Activated CD8-positive, alpha-beta T cell treated with anti-CD3 and anti-CD28 coated beads, Interleukin-2, amount 10 ng/mL, durations not matched to agents 7 days and 5 days (primary cell): ENCODE measurements at regions not wholly inside any gene's neighbourhood (a gene's known extent, or its start where the extent isn't known, plus 50 kb on each side); places are given as distances from the start of the nearest gene placed in this dataset.
"Not testable (repeated sequence)": the region's sequence is repeated elsewhere in the genome, so short reads cannot be mapped to it uniquely, and the experiment has no call there.

Experiments used
- ATAC-seq: fragments of 150-1000 bp; cut with Tn5 transposase; one replicate; pipeline ENCODE4 v1.10.0; 2021; ENCODE audit warnings: moderate library complexity
- CTCF ChIA-PET: fragments of 350-600 bp; sonication (Branson Sonifier 250); formaldehyde crosslinking; loops from one replicate; lab custom pipeline; 2021; ENCODE audit warnings: antibody characterized with exemption; lab: Charles Lee
- POLR2A ChIA-PET: fragments of 350-600 bp; sonication (Branson Sonifier 250); formaldehyde crosslinking; loops from one replicate; lab custom pipeline; 2021; ENCODE audit warnings: antibody characterized with exemption; lab: Charles Lee
- DNase-seq: peaks from one replicate; pipeline ENCODE4 v3.0.0-alpha.2; 2020
- H3K27ac Mint-ChIP-seq: one replicate; pipeline ENCODE4 v1.8.0; 2021; ENCODE audit warnings: mild to moderate bottlenecking, mixed read lengths
- H3K27me3 Mint-ChIP-seq: one replicate; pipeline ENCODE4 v1.8.0; 2021; ENCODE audit warnings: low read depth, mixed read lengths
- H3K36me3 Mint-ChIP-seq: one replicate; pipeline ENCODE4 v1.8.0; 2021; ENCODE audit warnings: low read depth, mixed read lengths
- H3K4me1 Mint-ChIP-seq: one replicate; pipeline ENCODE4 v1.8.0; 2021; ENCODE audit warnings: low read depth, mixed read lengths
- H3K4me3 Mint-ChIP-seq: one replicate; pipeline ENCODE4 v1.8.0; 2021; ENCODE audit warnings: mild to moderate bottlenecking, mixed read lengths
- H3K9me3 Mint-ChIP-seq: one replicate; pipeline ENCODE4 v1.8.0; 2022; ENCODE audit warnings: mixed read lengths; ENCODE audit not compliant: insufficient read depth

GRCh38 chr14:19127664-19128435, 160.6 kb downstream of the POTEM start:
- H3K36me3 Mint-ChIP-seq, H3K9me3 Mint-ChIP-seq, H3K4me1 Mint-ChIP-seq, H3K27ac Mint-ChIP-seq, POLR2A ChIA-PET, CTCF ChIA-PET, ATAC-seq, H3K4me3 Mint-ChIP-seq, DNase-seq, H3K27me3 Mint-ChIP-seq: not testable (repeated sequence)

GRCh38 chr14:19131553-19131952, 164.3 kb downstream of the POTEM start:
- H3K9me3 Mint-ChIP-seq, ATAC-seq, H3K36me3 Mint-ChIP-seq, H3K27me3 Mint-ChIP-seq, H3K4me3 Mint-ChIP-seq, DNase-seq, H3K4me1 Mint-ChIP-seq, H3K27ac Mint-ChIP-seq, POLR2A ChIA-PET, CTCF ChIA-PET: not testable (repeated sequence)

GRCh38 chr14:19132013-19132835, 165.0 kb downstream of the POTEM start:
- H3K27me3 Mint-ChIP-seq, ATAC-seq, POLR2A ChIA-PET, CTCF ChIA-PET, H3K9me3 Mint-ChIP-seq, H3K4me3 Mint-ChIP-seq, H3K4me1 Mint-ChIP-seq, H3K27ac Mint-ChIP-seq, H3K36me3 Mint-ChIP-seq, DNase-seq: not testable (repeated sequence)

- H3K36me3 Mint-ChIP-seq, H3K4me3 Mint-ChIP-seq, H3K9me3 Mint-ChIP-seq, H3K4me1 Mint-ChIP-seq, CTCF ChIA-PET, POLR2A ChIA-PET, H3K27ac Mint-ChIP-seq, DNase-seq, ATAC-seq, H3K27me3 Mint-ChIP-seq: not testable (repeated sequence)
Measured at GRCh38 chr14:19132836-19133120, 165.5 kb downstream of the POTEM start.

- POLR2A ChIA-PET, H3K4me3 Mint-ChIP-seq, H3K36me3 Mint-ChIP-seq, DNase-seq, H3K27me3 Mint-ChIP-seq, H3K27ac Mint-ChIP-seq, CTCF ChIA-PET, H3K4me1 Mint-ChIP-seq, H3K9me3 Mint-ChIP-seq, ATAC-seq: not testable (repeated sequence)
Measured at GRCh38 chr14:19157106-19157709, 190.0 kb downstream of the POTEM start.

GRCh38 chr14:19158012-19158411, 190.8 kb downstream of the POTEM start:
- CTCF ChIA-PET, H3K27ac Mint-ChIP-seq: not testable (repeated sequence)

GRCh38 chr14:19158588-19158987, 191.4 kb downstream of the POTEM start:
- H3K27ac Mint-ChIP-seq, H3K4me1 Mint-ChIP-seq, H3K27me3 Mint-ChIP-seq, H3K9me3 Mint-ChIP-seq, POLR2A ChIA-PET, ATAC-seq, H3K4me3 Mint-ChIP-seq, DNase-seq, H3K36me3 Mint-ChIP-seq, CTCF ChIA-PET: not testable (repeated sequence)

More at GRCh38 chr14:19158012-19158411, 190.8 kb downstream of the POTEM start:
- H3K4me1 Mint-ChIP-seq, H3K27me3 Mint-ChIP-seq, POLR2A ChIA-PET, H3K4me3 Mint-ChIP-seq, DNase-seq, ATAC-seq, H3K36me3 Mint-ChIP-seq, H3K9me3 Mint-ChIP-seq: not testable (repeated sequence)

- H3K27ac Mint-ChIP-seq, H3K36me3 Mint-ChIP-seq, H3K4me3 Mint-ChIP-seq, DNase-seq, H3K27me3 Mint-ChIP-seq, H3K9me3 Mint-ChIP-seq, CTCF ChIA-PET, H3K4me1 Mint-ChIP-seq, ATAC-seq, POLR2A ChIA-PET: not testable (repeated sequence)
Measured at GRCh38 chr14:19159003-19159625, 191.9 kb downstream of the POTEM start.

- H3K27me3 Mint-ChIP-seq, H3K4me3 Mint-ChIP-seq, H3K4me1 Mint-ChIP-seq, H3K27ac Mint-ChIP-seq, POLR2A ChIA-PET, ATAC-seq, CTCF ChIA-PET, H3K36me3 Mint-ChIP-seq, H3K9me3 Mint-ChIP-seq, DNase-seq: not testable (repeated sequence)
Measured at GRCh38 chr14:19160379-19160778, 193.1 kb downstream of the POTEM start.

GRCh38 chr14:19161251-19162033, 194.2 kb downstream of the POTEM start:
- CTCF ChIA-PET, H3K36me3 Mint-ChIP-seq, H3K27me3 Mint-ChIP-seq, H3K4me3 Mint-ChIP-seq, H3K9me3 Mint-ChIP-seq, H3K4me1 Mint-ChIP-seq, ATAC-seq, POLR2A ChIA-PET, H3K27ac Mint-ChIP-seq: not testable (repeated sequence)
- peak; percentile 21 for DNase-seq

GRCh38 chr14:19162034-19162706, 194.9 kb downstream of the POTEM start:
- POLR2A ChIA-PET, H3K27ac Mint-ChIP-seq, H3K4me1 Mint-ChIP-seq, H3K4me3 Mint-ChIP-seq, H3K36me3 Mint-ChIP-seq, ATAC-seq, H3K9me3 Mint-ChIP-seq, H3K27me3 Mint-ChIP-seq, CTCF ChIA-PET: not testable (repeated sequence)
- peak; percentile 19 for DNase-seq
